Jurkat, Clone E6-1 (cell line): ENCODE measurements at regions not wholly inside any gene's neighbourhood (a gene's known extent, or its start where the extent isn't known, plus 50 kb on each side); places are given as distances from the start of the nearest gene placed in this dataset.

ENCODE experiments used
- DNase-seq: peaks from one replicate; pipeline ENCODE4 v3.0.0-alpha.2; 2011; ENCODE audit warnings: low read depth, low spot score
- H3K4me3 ChIP-seq: 2 replicates; pipeline ENCODE4 v1.5.1; 2011; ENCODE audit warnings: mild to moderate bottlenecking, low read length, control low read depth, moderate library complexity

DNA sequence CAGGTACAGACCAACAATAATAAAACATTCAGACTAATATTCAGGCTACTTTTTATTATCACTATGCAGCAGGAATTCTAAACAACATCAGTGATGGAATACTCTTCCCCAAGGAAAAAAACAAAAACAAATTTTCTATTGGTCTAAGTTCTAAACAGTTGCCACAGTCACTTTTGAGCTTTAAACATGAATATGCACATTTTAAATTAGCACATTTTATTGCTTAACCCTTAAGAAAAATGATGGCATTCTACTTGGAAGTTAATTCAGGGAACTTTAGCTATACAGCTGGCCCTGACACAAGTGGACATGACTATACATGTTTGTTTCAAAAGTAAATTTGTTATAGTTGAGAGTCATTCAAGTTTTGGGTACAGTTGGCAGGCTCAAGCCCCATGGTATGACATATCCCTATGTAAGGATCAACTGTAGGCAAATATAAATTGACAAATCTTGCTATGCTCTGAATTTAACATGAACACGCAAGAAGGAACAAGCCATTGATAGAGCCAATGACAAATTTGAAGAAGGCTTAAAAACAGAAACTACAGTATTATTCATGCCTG, 224.3 kb upstream of the AMIGO2 start:
- no peak for DNase-seq
- H3K4me3 ChIP-seq, result no peak overlapping the region

DNA sequence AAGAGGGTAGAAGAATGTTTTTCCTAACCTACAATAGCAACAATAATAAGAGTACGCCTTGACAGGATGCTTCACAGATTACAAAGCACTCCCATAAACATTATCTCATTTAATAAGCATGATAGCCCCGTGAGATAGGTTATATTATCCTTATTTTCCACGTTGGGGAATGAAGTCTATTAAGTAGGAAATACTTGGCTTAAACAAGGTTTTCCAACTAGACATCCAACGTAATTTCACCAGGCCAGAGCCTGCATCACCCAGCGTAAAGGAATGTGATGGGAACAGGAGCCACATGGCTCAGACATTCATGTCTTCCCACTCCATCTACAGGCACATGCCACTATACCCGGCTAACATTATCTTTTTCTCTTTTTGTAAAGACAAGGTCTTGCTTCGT, 223.4 kb upstream of the AMIGO2 start:
- DNase-seq, result no peak
- H3K4me3 ChIP-seq, result no peak overlapping the region

DNA sequence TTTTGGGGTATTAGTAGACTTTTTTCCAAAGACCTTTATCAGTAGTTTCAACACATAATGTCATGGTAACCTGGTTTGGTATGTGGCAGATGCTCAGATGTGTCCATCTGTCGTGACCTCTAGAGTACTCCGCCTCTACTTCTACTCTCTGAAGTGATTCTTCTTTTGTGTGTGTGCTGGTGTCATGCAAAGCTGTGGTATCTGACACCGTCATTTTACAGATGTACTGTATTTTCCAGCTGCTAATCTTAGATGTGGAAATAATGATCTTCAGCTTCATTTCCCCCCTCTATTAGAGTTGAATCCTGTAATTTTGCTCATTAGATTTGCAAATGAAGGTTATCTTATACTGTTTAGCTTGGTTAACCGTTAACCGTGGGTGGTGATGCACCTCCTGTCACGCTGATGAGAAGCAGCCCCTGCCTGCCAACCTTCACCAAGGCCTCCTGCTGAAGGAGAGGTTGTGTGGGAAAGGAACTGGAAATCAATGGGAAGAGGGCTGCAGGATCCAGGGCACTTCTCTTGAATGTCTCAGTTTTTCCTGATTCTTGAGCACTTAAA, 222.4 kb upstream of the AMIGO2 start:
- no peak overlapping the region for H3K4me3 ChIP-seq
- DNase-seq, result no peak

- no peak for DNase-seq
- H3K4me3 ChIP-seq, result no peak overlapping the region
Measured at GRCh38 chr12:47299586-47299985, 219.8 kb upstream of the AMIGO2 start.

- no peak for DNase-seq
Measured at GRCh38 chr12:47297993-47298392, 218.2 kb upstream of the AMIGO2 start.

DNA sequence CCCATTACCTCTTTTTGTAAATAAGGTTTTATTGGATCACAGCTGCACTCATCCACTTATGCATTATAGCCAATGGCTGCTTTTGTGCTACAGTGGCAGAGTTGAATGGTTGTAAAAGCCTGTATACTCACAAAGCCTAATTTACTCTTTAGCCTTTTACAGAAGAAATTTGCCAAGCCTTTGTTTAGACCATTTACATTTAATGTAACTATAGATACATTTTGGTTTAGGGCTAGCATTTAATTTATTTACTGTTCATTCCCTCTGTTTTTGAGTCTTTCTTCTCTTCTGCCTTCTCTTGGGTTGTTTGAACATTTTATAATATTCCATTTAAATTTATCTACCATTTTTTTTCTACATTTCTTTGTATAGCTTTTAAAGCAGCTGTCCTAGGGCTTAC, 217.1 kb upstream of the AMIGO2 start:
- DNase-seq, result no peak

More at GRCh38 chr12:47297993-47298392, 218.2 kb upstream of the AMIGO2 start:
- H3K4me3 ChIP-seq, result no peak overlapping the region

DNA sequence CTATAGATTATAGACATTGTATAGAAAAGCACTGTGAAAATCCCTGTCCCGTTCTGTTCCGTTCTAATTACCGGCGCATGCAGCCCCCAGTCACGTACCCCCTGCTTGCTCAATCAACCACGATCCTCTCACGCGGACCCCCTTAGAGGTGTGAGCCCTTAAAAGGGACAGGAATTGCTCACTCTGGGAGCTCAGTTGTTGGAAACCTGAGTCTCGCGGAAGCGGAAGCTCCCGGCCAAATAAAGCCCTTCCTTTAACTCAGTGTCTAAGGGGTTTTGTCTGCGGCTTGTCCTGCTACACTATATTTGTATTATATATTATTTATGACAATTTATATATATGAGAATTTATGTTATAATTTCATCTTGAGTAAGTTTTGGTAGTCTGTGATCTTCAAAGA, 213.6 kb upstream of the AMIGO2 start:
- DNase-seq, result no peak
- H3K4me3 ChIP-seq, result no peak overlapping the region

More for the DNA sequence above, 217.1 kb upstream of the AMIGO2 start:
- no peak overlapping the region for H3K4me3 ChIP-seq

DNA sequence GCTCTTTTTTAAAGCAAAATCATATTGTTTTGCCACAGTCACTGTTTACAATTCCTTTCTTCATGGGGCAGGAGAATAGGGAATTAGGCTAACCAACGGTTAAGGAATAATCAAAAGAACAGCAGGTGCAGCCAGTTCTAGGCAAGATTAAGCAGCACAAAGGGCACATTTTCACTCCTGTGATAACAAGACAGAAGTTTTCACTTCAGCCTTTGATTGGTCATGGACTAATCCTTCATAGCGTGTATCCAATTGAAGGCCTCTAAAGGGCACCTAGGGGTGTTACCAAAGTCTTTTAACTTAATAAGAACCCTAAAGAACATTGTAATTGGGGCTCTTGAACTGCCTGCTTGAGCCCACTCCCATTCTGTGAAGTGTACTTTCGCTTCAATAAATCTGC, 206.9 kb upstream of the AMIGO2 start:
- no peak for DNase-seq
- no peak overlapping the region for H3K4me3 ChIP-seq
